Calu3 (cell line): ENCODE measurements at regions not wholly inside any gene's neighbourhood (a gene's known extent, or its start where the extent isn't known, plus 50 kb on each side); places are given as distances from the start of the nearest gene placed in this dataset.

Experiments used
- BruUV-seq: library from RNA; stranded (reverse); fragments of 400-500 nt; replicated peaks from 2 replicates; lab custom pipeline; 2021; lab: Mats Ljungman, UMichigan
- CTCF ChIA-PET: fragments of 300-600 bp; sonication (Branson Sonifier 250); formaldehyde crosslinking; loops from one replicate; lab custom pipeline; 2022; ENCODE audit warnings: antibody characterized with exemption; lab: Charles Lee
- DNase-seq: peaks from one replicate; pipeline ENCODE4 v3.0.0; 2022
- H3K27ac Mint-ChIP-seq: one replicate; pipeline ENCODE4 v1.8.0; 2022; ENCODE audit warnings: mixed read lengths; ENCODE audit not compliant: unreplicated experiment
- H3K27me3 Mint-ChIP-seq: one replicate; pipeline ENCODE4 v1.8.0; 2022; ENCODE audit warnings: mixed read lengths; ENCODE audit not compliant: unreplicated experiment
- H3K36me3 Mint-ChIP-seq: one replicate; pipeline ENCODE4 v1.8.0; 2022; ENCODE audit warnings: mild to moderate bottlenecking, moderate library complexity, mixed read lengths; ENCODE audit not compliant: insufficient read depth, unreplicated experiment
- H3K4me1 Mint-ChIP-seq: one replicate; pipeline ENCODE4 v1.8.0; 2022; ENCODE audit warnings: mild to moderate bottlenecking, low read depth, mixed read lengths; ENCODE audit not compliant: unreplicated experiment
- H3K4me3 Mint-ChIP-seq: one replicate; pipeline ENCODE4 v1.8.0; 2022; ENCODE audit warnings: mild to moderate bottlenecking, low read depth, moderate library complexity, mixed read lengths; ENCODE audit not compliant: unreplicated experiment
- H3K9me3 Mint-ChIP-seq: one replicate; pipeline ENCODE4 v1.8.0; 2022; ENCODE audit warnings: low read depth, mixed read lengths; ENCODE audit not compliant: unreplicated experiment
- CTCF ChIP-seq: fragments of 200-600 bp; IDR thresholded peaks from one replicate; pipeline ENCODE4 v1.8.0; 2022; ENCODE audit warnings: antibody characterized with exemption; ENCODE audit not compliant: unreplicated experiment
- intact Hi-C: fragments of 100-400 bp; cut with micrococcal nuclease; formaldehyde crosslinking; loops from one replicate; pipeline ENCODE4 v1.10.0; 2022; ENCODE audit not compliant: unreplicated experiment

- intact Hi-C loops = loop anchor here (10.0 kb wide), 1 partner anchor 363 kb away; no protein-coding TSS in a partner anchor
- DNase-seq = no peak
- Mint-ChIP-seq H3K9me3 (no peaks in the 10 kb centered on the region), H3K4me3 (no peak overlapping the region), H3K36me3 (no peaks in the 10 kb centered on the region), H3K27me3 (no peaks in the 10 kb centered on the region), H3K27ac (no peak overlapping the region), H3K4me1 (peaks cover 8% of the 10 kb centered on the region)
- TF ChIP-seq CTCF = no peak
- CTCF ChIA-PET = no interaction called here
- BruUV-seq = no TSS peak
These were observed 239.8 kb upstream of the AGTR1 start for GRCh38 chr3:148457886-148458285.

- H3K27ac Mint-ChIP-seq = no peak overlapping the region
- CTCF ChIA-PET = no interaction called here
- no peak for DNase-seq
- intact Hi-C loops = loop anchor here (1.0 to 10.0 kb wide), 5 partner anchors 81 to 485 kb away; no protein-coding TSS in a partner anchor
- no peaks in the 10 kb centered on the region for H3K4me1 Mint-ChIP-seq
- no peaks in the 10 kb centered on the region for H3K9me3 Mint-ChIP-seq
- no peaks in the 10 kb centered on the region for H3K36me3 Mint-ChIP-seq
- no peak overlapping the region for H3K4me3 Mint-ChIP-seq
- peak; percentile 64 for TF ChIP-seq CTCF
- H3K27me3 Mint-ChIP-seq = no peaks in the 10 kb centered on the region
- BruUV-seq = no TSS peak
These were observed 237.7 kb upstream of the AGTR1 start for GRCh38 chr3:148459931-148460513.

- no TSS peak for BruUV-seq
- no peaks in the 10 kb centered on the region for H3K36me3 Mint-ChIP-seq
- H3K4me1 Mint-ChIP-seq = no peaks in the 10 kb centered on the region
- no peaks in the 10 kb centered on the region for H3K9me3 Mint-ChIP-seq
- no peaks in the 10 kb centered on the region for H3K27me3 Mint-ChIP-seq
- no peak overlapping the region for H3K4me3 Mint-ChIP-seq
- no peak for DNase-seq
- intact Hi-C loops = loop anchor here (1.0 to 10.0 kb wide), 4 partner anchors 81 to 484 kb away; no protein-coding TSS in a partner anchor
- no peak for TF ChIP-seq CTCF
- H3K27ac Mint-ChIP-seq = no peak overlapping the region
- CTCF ChIA-PET = no interaction called here
These were observed 237.0 kb upstream of the AGTR1 start for GRCh38 chr3:148460686-148461085.

- H3K36me3 Mint-ChIP-seq = no peaks in the 10 kb centered on the region
- TF ChIP-seq CTCF = no peak
- no peaks in the 10 kb centered on the region for H3K4me1 Mint-ChIP-seq
- no peaks in the 10 kb centered on the region for H3K27me3 Mint-ChIP-seq
- DNase-seq = no peak
- H3K4me3 Mint-ChIP-seq = no peak overlapping the region
- CTCF ChIA-PET = interaction anchor here (1.0 kb wide), 1 partner anchor 487 kb away, joined by 4 read pairs; no protein-coding TSS in a partner anchor
- intact Hi-C loops = loop anchor here (5.0 to 10.0 kb wide), 2 partner anchors 147 to 481 kb away; no protein-coding TSS in a partner anchor
- no TSS peak for BruUV-seq
- H3K9me3 Mint-ChIP-seq = no peaks in the 10 kb centered on the region
- H3K27ac Mint-ChIP-seq = no peak overlapping the region
These were observed 233.5 kb upstream of the AGTR1 start for GRCh38 chr3:148464246-148464645.
